HG02840 (cell line): ENCODE measurements at regions not wholly inside any gene's neighbourhood (a gene's known extent, or its start where the extent isn't known, plus 50 kb on each side); places are given as distances from the start of the nearest gene placed in this dataset.
"Not testable (repeated sequence)": the region's sequence is repeated elsewhere in the genome, so short reads cannot be mapped to it uniquely, and the experiment has no call there.

Experiments
- ATAC-seq: cut with Tn5 transposase; IDR thresholded peaks from one replicate; pipeline ENCODE4 v1.9.1; 2021; ENCODE audit warnings: mild to moderate bottlenecking, moderate library complexity, moderate number of reproducible peaks; ENCODE audit not compliant: unreplicated experiment, low FRiP score

GRCh38 chrX:67213686-67214085, 330.1 kb upstream of the AR start:
- not testable (repeated sequence) for ATAC-seq

- ATAC-seq: no peak
Measured at GRCh38 chrX:67207912-67208311, 335.9 kb upstream of the AR start.

- no peak for ATAC-seq
Measured at GRCh38 chrX:67159437-67159836, 384.4 kb upstream of the AR start.

DNA sequence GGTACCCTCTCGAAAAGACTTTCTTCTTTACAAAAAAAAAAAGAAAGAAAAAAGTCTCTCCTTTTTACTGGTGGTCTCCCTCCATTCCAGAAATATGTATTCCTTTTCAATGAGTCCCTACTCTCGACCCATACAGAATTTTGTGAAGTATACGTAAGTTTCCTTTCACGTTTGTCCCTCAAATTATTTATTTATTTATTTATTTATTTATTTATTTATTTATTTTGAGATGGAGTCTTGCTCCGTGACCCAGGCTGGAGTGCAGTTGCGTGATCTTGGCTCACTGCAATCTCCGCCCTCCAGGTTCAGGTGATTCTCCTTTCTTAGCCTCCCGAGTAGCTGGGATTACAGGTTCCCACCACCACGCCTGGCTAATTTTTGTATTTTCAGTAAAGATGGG, 429.2 kb upstream of the AR start:
- ATAC-seq: no peak

- ATAC-seq: no peak
Measured at GRCh38 chrX:67105758-67106116, 438.1 kb upstream of the AR start.

DNA sequence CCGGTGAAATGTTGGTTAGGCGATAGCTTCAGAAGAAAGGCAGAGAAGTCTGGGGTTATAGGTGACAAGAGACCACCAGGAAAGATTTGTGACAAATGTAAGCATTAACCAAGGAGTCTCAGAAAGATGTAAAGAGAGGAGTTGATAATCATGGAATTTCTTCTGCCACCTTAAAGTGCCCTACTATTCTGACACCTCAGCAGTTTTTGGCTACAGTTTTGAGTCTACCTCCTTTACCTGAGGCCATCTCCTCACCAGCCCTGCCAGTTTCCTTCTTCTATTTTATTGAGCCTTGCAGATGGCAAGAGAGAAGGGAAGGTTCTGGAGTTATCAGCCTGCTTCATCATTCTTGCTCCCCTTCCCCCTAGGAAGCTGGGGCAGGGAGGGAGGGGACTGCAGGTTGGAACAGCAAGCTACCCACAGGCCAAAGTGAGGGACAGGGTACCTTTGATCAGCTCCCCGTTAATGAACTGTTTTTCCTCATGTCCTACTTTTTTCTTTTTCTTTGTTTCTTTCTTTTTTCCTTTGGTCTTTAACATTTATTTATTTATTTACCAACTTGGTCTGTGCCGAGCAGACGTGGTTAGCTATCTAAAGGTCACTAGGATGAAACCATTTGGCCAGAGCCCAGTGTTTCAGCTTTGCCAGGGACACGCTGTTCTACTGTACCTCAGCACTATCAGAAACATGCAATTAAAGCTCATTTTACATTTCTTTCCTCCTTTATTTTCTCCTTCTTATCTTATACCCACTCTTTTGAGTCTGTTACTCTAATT, 438.7 kb upstream of the AR start:
- ATAC-seq: no peak

- no peak for ATAC-seq
Measured at GRCh38 chrX:67100031-67100884, 443.6 kb upstream of the AR start.

DNA sequence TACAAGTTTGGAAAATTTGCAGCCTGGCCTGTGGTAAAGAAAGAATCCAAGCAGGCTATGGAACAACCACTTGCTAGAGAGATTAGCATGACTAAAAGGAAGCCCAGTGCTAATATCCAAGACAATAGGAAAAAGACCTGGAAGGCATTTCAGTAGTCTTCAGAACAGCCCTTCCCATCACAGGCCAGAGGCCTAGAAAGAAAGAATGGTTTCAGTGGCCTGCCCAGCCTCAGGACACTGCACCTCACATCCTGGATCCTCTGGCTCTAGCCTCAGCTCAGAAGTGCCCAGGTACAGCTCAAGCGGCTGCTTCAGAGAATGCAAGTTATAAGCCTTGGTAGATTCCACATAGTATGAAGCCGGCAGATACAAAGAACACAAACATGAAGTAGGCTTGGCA, 449.8 kb upstream of the AR start:
- no peak for ATAC-seq

GRCh38 chrX:67050760-67051159, 411.9 kb upstream of the EDA2R start:
- no peak for ATAC-seq

DNA sequence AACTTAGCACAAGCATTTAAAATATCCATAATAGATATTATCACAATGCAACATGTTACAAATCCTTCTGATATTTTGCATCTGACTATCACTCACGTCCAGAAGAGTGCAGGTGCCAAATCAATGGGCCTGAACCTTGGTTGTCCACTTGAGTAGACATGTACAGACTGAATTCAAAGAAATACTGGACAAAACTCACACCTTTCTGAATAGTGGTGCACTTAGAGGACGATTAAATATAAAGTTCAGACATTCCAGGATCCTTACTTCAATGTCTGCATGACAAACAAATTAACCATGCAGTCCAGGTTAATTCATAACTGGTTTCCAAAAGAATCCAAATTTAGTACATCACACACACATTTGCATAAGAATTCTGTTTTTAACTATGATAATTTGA, 406.0 kb upstream of the EDA2R start:
- ATAC-seq: no peak

DNA sequence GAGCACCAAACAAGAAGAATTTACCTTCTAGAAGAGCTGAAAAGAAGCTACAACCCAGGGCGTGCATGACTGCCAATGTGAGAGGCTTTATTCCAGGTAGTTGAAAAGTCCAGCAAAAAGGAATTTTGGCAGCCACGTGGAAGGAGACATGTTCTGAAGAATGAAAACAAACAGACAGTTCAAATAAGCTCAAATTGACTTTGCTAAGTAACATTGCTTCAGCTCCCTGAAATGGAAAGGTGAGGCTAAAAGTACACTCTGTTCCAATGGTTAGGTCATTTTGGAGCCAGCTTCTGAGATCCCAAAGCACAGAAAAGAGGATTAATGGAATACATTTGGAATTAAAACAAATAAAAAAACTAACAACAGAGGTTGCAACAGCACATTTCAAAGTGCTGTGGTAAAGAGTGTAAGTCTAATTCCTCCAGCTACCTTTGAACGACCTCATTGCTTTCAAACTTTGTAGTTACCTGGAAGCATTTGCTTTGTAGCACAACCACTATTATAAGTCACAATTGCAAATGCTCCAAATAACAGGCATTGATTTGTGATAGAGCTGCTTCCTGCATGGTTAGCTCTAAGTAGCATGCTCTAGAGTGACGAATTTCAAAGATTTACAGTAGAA, 405.3 kb upstream of the EDA2R start:
- no peak for ATAC-seq

- no peak for ATAC-seq
Measured at GRCh38 chrX:67004451-67004850, 365.6 kb upstream of the EDA2R start.

GRCh38 chrX:66994729-66995128, 355.9 kb upstream of the EDA2R start:
- ATAC-seq: no peak

GRCh38 chrX:66992077-66992476, 353.2 kb upstream of the EDA2R start:
- ATAC-seq: not testable (repeated sequence)

DNA sequence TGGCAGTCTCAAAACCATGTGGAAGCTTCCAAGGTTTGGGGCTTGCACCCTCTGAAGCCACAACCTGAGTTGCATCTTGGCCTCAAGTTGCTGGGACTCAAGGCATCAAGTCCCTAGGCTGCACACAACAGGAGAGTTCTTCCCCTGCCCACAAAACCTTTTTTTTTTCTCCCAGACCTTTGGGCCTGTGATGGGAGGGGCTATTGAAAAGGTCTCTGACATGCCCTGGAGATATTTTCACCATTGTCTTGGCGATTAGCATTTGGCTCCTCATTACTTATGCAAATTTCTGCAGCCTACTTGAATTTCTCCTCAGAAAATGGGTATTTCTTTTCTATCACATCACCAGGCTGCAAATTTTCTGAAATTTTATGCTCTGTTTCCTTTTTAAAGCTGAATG, 349.5 kb upstream of the EDA2R start:
- ATAC-seq: no peak

DNA sequence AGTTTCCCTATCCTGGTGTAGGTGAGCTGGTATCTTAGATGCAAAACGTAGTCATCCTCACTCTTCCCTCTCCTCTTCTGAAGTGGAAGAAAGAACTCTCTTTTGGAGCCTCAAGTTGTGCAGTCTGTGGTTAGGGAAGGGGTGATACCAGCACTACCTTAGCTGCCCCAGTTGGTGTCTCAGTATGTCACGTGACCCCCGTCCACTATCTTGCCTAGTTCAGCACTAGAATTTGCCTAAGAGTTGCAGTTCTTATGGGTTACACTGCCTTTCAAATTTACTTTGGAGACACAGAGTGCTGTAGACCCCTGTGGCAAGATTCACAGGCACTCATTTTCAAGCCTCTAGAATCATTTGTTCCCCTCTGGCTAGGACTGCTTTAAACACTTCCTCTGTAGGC, 322.8 kb upstream of the EDA2R start:
- no peak for ATAC-seq

GRCh38 chrX:66931713-66932112, 292.8 kb upstream of the EDA2R start:
- no peak for ATAC-seq

GRCh38 chrX:66930516-66930915, 291.6 kb upstream of the EDA2R start:
- not testable (repeated sequence) for ATAC-seq

GRCh38 chrX:66920296-66920695, 281.4 kb upstream of the EDA2R start:
- no peak for ATAC-seq

GRCh38 chrX:66919280-66919832, 280.5 kb upstream of the EDA2R start:
- no peak for ATAC-seq

DNA sequence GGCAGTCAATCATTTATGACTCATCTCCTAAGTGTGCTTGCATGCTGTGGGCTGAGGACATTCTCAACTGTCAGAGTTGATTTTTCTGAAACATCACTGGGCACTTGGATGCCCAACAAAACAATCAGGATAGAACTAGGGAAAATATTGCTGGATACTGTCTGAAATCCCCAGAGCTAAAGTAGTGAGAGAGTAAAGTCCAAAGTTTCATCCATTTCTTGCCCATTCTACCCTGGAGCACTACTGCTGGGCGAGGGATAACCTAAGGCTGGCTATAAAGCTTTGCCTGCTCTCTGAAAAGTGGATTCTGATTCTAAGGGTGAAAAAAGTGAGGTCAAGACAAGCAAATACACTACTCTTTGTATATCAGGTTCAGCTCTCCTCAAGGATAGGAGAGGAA, 279.6 kb upstream of the EDA2R start:
- no peak for ATAC-seq
